Breast epithelium (tissue), 3 donors: ENCODE measurements at regions not wholly inside any gene's neighbourhood (a gene's known extent, or its start where the extent isn't known, plus 50 kb on each side); places are given as distances from the start of the nearest gene placed in this dataset.

Experiments
- CTCF ChIP-seq, 3 donors: fragments of 450-650 bp; IDR thresholded peaks; one replicate each; pipeline ENCODE4 v1.5.1; 2016 to 2017; ENCODE audit warnings: antibody characterized with exemption in 3 of 3, mild to moderate bottlenecking in 3 of 3, moderate library complexity in 3 of 3
- POLR2A ChIP-seq: fragments of 450-650 bp; IDR thresholded peaks from one replicate; pipeline ENCODE4 v1.6.1; 2016; ENCODE audit warnings: antibody characterized with exemption, mild to moderate bottlenecking, moderate library complexity
- POLR2AphosphoS5 ChIP-seq, 3 donors: sonication (generic); formaldehyde crosslinking; IDR thresholded peaks; one replicate each; pipeline ENCODE4 v1.6.1; 2017; ENCODE audit warnings: antibody characterized with exemption in 3 of 3

GRCh38 chr14:39873791-39874190 is 441.6 kb upstream of the FBXO33 start:
- TF ChIP-seq POLR2A (no peak), CTCF (IDR thresholded peaks at IDR 0.05) (no peak), POLR2AphosphoS5 (IDR thresholded peaks at IDR 0.05) (no peak)
